Ovary (tissue), 3 donors: ENCODE measurements at regions not wholly inside any gene's neighbourhood (a gene's known extent, or its start where the extent isn't known, plus 50 kb on each side); places are given as distances from the start of the nearest gene placed in this dataset.

Source experiments
- CTCF ChIP-seq, 3 donors: fragments of 450-650 bp in 2 of 3; fragments of 200-600 bp in 1 of 3; IDR thresholded peaks; one replicate each; pipeline versions ENCODE4 v1.5.1 to v1.8.0; 2016 to 2022; ENCODE audit warnings: antibody characterized with exemption in 3 of 3, mild to moderate bottlenecking in 1 of 3
- EP300 ChIP-seq: sonication (generic); formaldehyde crosslinking; IDR thresholded peaks from one replicate; pipeline ENCODE4 v1.6.1; 2017; ENCODE audit warnings: antibody characterized with exemption
- donor health status: DM: no; HTN: no; CAD: no.

- TF ChIP-seq CTCF (IDR thresholded peaks at IDR 0.05): no peak
- TF ChIP-seq EP300: no peak
Observed at GRCh38 chr9:87810008-87810407, 72.7 kb upstream of the SPATA31E1 start.
